GM12878 (cell line): ENCODE measurements at regions not wholly inside any gene's neighbourhood (a gene's known extent, or its start where the extent isn't known, plus 50 kb on each side); places are given as distances from the start of the nearest gene placed in this dataset.

Source experiments
- ATAC-seq: fragments of 200-7000 bp; cut with Tn5 transposase; 3 replicates; pipeline ENCODE4 v1.9.1; 2020; ENCODE audit warnings: mild to moderate bottlenecking, moderate library complexity
- BruUV-seq: library from RNA; stranded (reverse); fragments of 400-500 nt; replicated peaks from 2 replicates; lab custom pipeline; 2021; lab: Mats Ljungman, UMichigan
- CTCF ChIA-PET: fragments of 300-600 bp; sonication (Branson Sonifier 250); formaldehyde crosslinking; extraction: SDS; loops from one replicate; lab custom pipeline; 2021; ENCODE audit warnings: inconsistent platforms; lab: Yijun Ruan, JAX
- POLR2A ChIA-PET: fragments of 350-600 bp; formaldehyde crosslinking; extraction: SDS; loops from one replicate; lab custom pipeline; 2021; ENCODE audit warnings: inconsistent platforms; lab: Charles Lee
- RAD21 ChIA-PET: fragments of 300-600 bp; sonication (Branson Sonifier 250); formaldehyde crosslinking; loops from one replicate; lab custom pipeline; 2023; ENCODE audit warnings: antibody characterized with exemption; ENCODE audit not compliant: unreplicated experiment; lab: Charles Lee
- SMC1A ChIA-PET: fragments of 300-600 bp; sonication (Branson Sonifier 250); formaldehyde crosslinking; loops from one replicate; lab custom pipeline; 2023; ENCODE audit not compliant: unreplicated experiment, uncharacterized antibody; lab: Charles Lee
- DNase-seq: peaks from one replicate; pipeline ENCODE4 v3.0.0-alpha.2; 2011; ENCODE audit warnings: low read depth, low spot score
- FAIRE-seq: peaks from 3 replicates; lab custom pipeline; 2011; peaks lifted over from hg19 to GRCh38; lab: Jason Lieb, UNC
- H2AFZ ChIP-seq: 2 replicates; pipeline ENCODE4 v1.6.0; 2011; ENCODE audit warnings: low read depth, low read length, control low read depth; ENCODE audit not compliant: control insufficient read depth
- H3K27ac ChIP-seq: 2 replicates; pipeline ENCODE4 v1.5.1; 2011; ENCODE audit warnings: control low read depth; ENCODE audit not compliant: control insufficient read depth, insufficient read depth
- H3K27me3 ChIP-seq, 2 experiments: replicated peaks in 1 of 2; 2 replicates each; pipeline versions ENCODE4 v1.6.0 to v1.6.1; 2011; ENCODE audit warnings: low read length in 1 of 2; ENCODE audit not compliant: control insufficient read depth in 2 of 2, insufficient read depth in 2 of 2
- H3K36me3 ChIP-seq, 2 experiments: 2 replicates each; pipeline ENCODE4 v1.5.1; 2011; ENCODE audit warnings: low read length in 1 of 2; ENCODE audit not compliant: control insufficient read depth in 2 of 2, insufficient read depth in 2 of 2
- H3K4me1 ChIP-seq: 2 replicates; pipeline ENCODE4 v1.6.1; 2011; ENCODE audit warnings: mild to moderate bottlenecking, low read length, moderate library complexity, mixed read lengths; ENCODE audit not compliant: control insufficient read depth, insufficient read depth
- H3K4me2 ChIP-seq: 2 replicates; pipeline ENCODE4 v1.6.0; 2011; ENCODE audit warnings: control low read depth; ENCODE audit not compliant: control insufficient read depth, insufficient read depth
- H3K4me3 ChIP-seq: fragments of 200-600 bp; sonication (generic); 2 replicates; pipeline ENCODE4 v1.5.1; 2016
- H3K79me2 ChIP-seq: 2 replicates; pipeline ENCODE4 v1.6.0; 2011; ENCODE audit warnings: low read length; ENCODE audit not compliant: control insufficient read depth, insufficient read depth
- H3K9ac ChIP-seq: 2 replicates; pipeline ENCODE4 v1.8.0; 2011; ENCODE audit warnings: low read length, control low read depth, mixed read lengths; ENCODE audit not compliant: control insufficient read depth, insufficient read depth
- H3K9me3 ChIP-seq: replicated peaks from 3 replicates; pipeline ENCODE4 v1.5.1; 2011; ENCODE audit warnings: mild to moderate bottlenecking, low read length; ENCODE audit not compliant: control insufficient read depth, insufficient read depth
- H4K20me1 ChIP-seq: 2 replicates; pipeline ENCODE4 v1.6.0; 2011; ENCODE audit not compliant: control insufficient read depth, insufficient read depth
- EP300 ChIP-seq, 2 experiments: fragments of 150-350 bp in 1 of 2; IDR thresholded peaks; 2 replicates each; pipeline ENCODE4 v1.6.1; 2011 to 2012; ENCODE audit warnings: low read depth in 2 of 2, low read length in 2 of 2, borderline replicate concordance in 1 of 2, improper control_type of control experiment in 1 of 2, inconsistent platforms in 1 of 2; ENCODE audit not compliant: control insufficient read depth in 1 of 2
- HDAC6 ChIP-seq: fragments of 200-600 bp; sonication (generic); IDR thresholded peaks from one replicate; pipeline ENCODE4 v1.8.0; 2017; ENCODE audit warnings: antibody characterized with exemption; ENCODE audit not compliant: unreplicated experiment
- KDM1A ChIP-seq: fragments of 200-600 bp; sonication (generic); IDR thresholded peaks from 2 replicates; pipeline ENCODE4 v1.6.1; 2016; ENCODE audit warnings: borderline replicate concordance
- MTA3 ChIP-seq: IDR thresholded peaks from 2 replicates; pipeline ENCODE4 v1.6.1; 2012; ENCODE audit warnings: low read length, inconsistent platforms, borderline replicate concordance
- NFYB ChIP-seq: IDR thresholded peaks from 2 replicates; pipeline ENCODE4 v1.6.1; 2011; ENCODE audit warnings: low read depth, mild to moderate bottlenecking, low read length, improper control_type of control experiment, moderate library complexity; ENCODE audit not compliant: insufficient read depth
- PAX5 ChIP-seq: IDR thresholded peaks from 2 replicates; pipeline ENCODE4 v1.6.1; 2011; ENCODE audit warnings: low read depth, low read length, borderline replicate concordance
- POLR2A ChIP-seq: IDR thresholded peaks from 2 replicates; pipeline ENCODE4 v1.6.1; 2011; ENCODE audit warnings: low read depth, mild to moderate bottlenecking, low read length
- RBBP5 ChIP-seq: fragments of 200-600 bp; sonication (generic); conservative IDR thresholded peaks from 2 replicates; pipeline ENCODE4 v1.6.1; 2016
- SMC3 ChIP-seq: IDR thresholded peaks from 2 replicates; pipeline ENCODE4 v1.6.1; 2011; ENCODE audit warnings: low read length, improper control_type of control experiment, borderline replicate concordance
- SUZ12 ChIP-seq: fragments of 200-600 bp; sonication (generic); IDR thresholded peaks from one replicate; pipeline ENCODE4 v1.6.1; 2018; ENCODE audit warnings: antibody characterized with exemption, mild to moderate bottlenecking; ENCODE audit not compliant: unreplicated experiment
- WGBS: methylation state at CpG from one replicate; pipeline ENCODE4 v1.1.6; 2016; ENCODE audit warnings: low lambda C conversion rate; ENCODE audit not compliant: insufficient replicate concordance, insufficient coverage; ENCODE audit errors: missing lambda C conversion rate; 5-methylcytosine and 5-hydroxymethylcytosine counted together
- in situ Hi-C: fragments of 300-500 bp; cut with MboI; formaldehyde crosslinking; loops from 9 replicates; pipeline ENCODE4 v1.14.3; 2018; ENCODE audit warnings: mixed read lengths
- intact Hi-C: fragments of 100-400 bp; cut with micrococcal nuclease; formaldehyde crosslinking; loops from one replicate; pipeline ENCODE4 v1.14.2; 2022; ENCODE audit not compliant: unreplicated experiment
- TF ChIP-seq, protein P1 (sequence below): fragments of 150-350 bp; IDR thresholded peaks from 2 replicates; pipeline ENCODE4 v1.6.1; 2014; ENCODE audit warnings: mild to moderate bottlenecking, low read depth, low read length
- TF ChIP-seq, protein P2 (sequence below): fragments of 450-650 bp; IDR thresholded peaks from 2 replicates; pipeline ENCODE4 v1.6.1; 2017; ENCODE audit warnings: borderline replicate concordance
- TF ChIP-seq, protein P3 (sequence below): fragments of 450-650 bp; IDR thresholded peaks from 2 replicates; pipeline ENCODE4 v1.6.1; 2018; ENCODE audit warnings: mild to moderate bottlenecking, low read depth, moderate library complexity; ENCODE audit not compliant: partially characterized antibody

DNA sequence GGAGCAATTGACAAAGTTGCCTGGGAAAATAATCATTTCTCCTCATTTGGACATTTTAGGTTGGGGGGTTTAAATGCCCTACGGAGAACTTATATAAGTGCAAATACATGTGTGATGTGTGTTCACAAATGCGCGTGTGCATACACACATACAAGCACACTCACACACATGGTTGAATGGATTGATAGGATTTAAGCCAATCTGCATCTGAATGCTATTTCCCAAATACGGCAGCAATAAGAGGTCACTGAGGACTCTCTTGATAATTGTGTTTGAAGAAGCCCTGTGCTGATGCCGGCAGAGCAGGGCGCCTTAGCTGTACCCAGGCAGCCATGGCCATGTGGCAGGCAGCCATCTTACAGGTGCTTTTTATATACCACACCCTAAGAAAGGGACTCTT, 165.3 kb upstream of the LEF1 start:
- Histone ChIP-seq H4K20me1 (no peaks in the 10 kb centered on the region), H3K9me3 (no peaks in the 10 kb centered on the region), H3K79me2 (no peaks in the 10 kb centered on the region), H3K36me3 (no peaks in the 10 kb centered on the region), H3K4me1 (no peaks in the 10 kb centered on the region), H3K9ac (no peak overlapping the region), H3K27ac (no peak overlapping the region), H3K27me3 (no peaks in the 10 kb centered on the region), H2AFZ (no peak overlapping the region), H3K4me2 (no peak overlapping the region), H3K4me3 (no peak overlapping the region)
- POLR2A ChIA-PET: no interaction called here
- RAD21 ChIA-PET: no interaction called here
- in situ Hi-C loops: no loop called here
- SMC1A ChIA-PET: no interaction called here
- 48% methylated on average over 6 of the region's 6 CpGs for WGBS
- intact Hi-C loops: no loop called here
- TF ChIP-seq NFYB (no peak), HDAC6 (no peak), EP300 (IDR thresholded peaks at IDR 0.05; ENCODE audit: borderline replicate concordance in 1 of 2, control insufficient read depth in 1 of 2, low read depth in 2 of 2, low read length in 2 of 2) (no peak), MTA3 (no peak), SUZ12 (no peak), RBBP5 (no peak), SMC3 (no peak), PAX5 (no peak), POLR2A (no peak), KDM1A (no peak)
- TF ChIP-seq, protein P1, sequence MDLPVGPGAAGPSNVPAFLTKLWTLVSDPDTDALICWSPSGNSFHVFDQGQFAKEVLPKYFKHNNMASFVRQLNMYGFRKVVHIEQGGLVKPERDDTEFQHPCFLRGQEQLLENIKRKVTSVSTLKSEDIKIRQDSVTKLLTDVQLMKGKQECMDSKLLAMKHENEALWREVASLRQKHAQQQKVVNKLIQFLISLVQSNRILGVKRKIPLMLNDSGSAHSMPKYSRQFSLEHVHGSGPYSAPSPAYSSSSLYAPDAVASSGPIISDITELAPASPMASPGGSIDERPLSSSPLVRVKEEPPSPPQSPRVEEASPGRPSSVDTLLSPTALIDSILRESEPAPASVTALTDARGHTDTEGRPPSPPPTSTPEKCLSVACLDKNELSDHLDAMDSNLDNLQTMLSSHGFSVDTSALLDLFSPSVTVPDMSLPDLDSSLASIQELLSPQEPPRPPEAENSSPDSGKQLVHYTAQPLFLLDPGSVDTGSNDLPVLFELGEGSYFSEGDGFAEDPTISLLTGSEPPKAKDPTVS: no peak
- TF ChIP-seq, protein P2, sequence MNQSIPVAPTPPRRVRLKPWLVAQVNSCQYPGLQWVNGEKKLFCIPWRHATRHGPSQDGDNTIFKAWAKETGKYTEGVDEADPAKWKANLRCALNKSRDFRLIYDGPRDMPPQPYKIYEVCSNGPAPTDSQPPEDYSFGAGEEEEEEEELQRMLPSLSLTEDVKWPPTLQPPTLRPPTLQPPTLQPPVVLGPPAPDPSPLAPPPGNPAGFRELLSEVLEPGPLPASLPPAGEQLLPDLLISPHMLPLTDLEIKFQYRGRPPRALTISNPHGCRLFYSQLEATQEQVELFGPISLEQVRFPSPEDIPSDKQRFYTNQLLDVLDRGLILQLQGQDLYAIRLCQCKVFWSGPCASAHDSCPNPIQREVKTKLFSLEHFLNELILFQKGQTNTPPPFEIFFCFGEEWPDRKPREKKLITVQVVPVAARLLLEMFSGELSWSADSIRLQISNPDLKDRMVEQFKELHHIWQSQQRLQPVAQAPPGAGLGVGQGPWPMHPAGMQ: no peak
- TF ChIP-seq, protein P3, sequence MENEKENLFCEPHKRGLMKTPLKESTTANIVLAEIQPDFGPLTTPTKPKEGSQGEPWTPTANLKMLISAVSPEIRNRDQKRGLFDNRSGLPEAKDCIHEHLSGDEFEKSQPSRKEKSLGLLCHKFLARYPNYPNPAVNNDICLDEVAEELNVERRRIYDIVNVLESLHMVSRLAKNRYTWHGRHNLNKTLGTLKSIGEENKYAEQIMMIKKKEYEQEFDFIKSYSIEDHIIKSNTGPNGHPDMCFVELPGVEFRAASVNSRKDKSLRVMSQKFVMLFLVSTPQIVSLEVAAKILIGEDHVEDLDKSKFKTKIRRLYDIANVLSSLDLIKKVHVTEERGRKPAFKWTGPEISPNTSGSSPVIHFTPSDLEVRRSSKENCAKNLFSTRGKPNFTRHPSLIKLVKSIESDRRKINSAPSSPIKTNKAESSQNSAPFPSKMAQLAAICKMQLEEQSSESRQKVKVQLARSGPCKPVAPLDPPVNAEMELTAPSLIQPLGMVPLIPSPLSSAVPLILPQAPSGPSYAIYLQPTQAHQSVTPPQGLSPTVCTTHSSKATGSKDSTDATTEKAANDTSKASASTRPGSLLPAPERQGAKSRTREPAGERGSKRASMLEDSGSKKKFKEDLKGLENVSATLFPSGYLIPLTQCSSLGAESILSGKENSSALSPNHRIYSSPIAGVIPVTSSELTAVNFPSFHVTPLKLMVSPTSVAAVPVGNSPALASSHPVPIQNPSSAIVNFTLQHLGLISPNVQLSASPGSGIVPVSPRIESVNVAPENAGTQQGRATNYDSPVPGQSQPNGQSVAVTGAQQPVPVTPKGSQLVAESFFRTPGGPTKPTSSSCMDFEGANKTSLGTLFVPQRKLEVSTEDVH: no peak
- ATAC-seq (no peak), FAIRE-seq (no peak), DNase-seq (no peak)
- no TSS peak for BruUV-seq
- CTCF ChIA-PET: no interaction called here
